Ishikawa (cell line): ENCODE measurements at regions not wholly inside any gene's neighbourhood (a gene's known extent, or its start where the extent isn't known, plus 50 kb on each side); places are given as distances from the start of the nearest gene placed in this dataset.

ENCODE experiments used
- CEBPB ChIP-seq: IDR thresholded peaks from 2 replicates; pipeline ENCODE4 v1.6.1; 2012
- CREB1 ChIP-seq: IDR thresholded peaks from 2 replicates; pipeline ENCODE4 v1.6.1; 2012; ENCODE audit warnings: low read depth
- EGR1 ChIP-seq: IDR thresholded peaks from 2 replicates; pipeline ENCODE4 v1.6.1; 2012
- EP300 ChIP-seq: IDR thresholded peaks from 2 replicates; pipeline ENCODE4 v1.6.1; 2012; ENCODE audit warnings: borderline replicate concordance
- FOXM1 ChIP-seq: IDR thresholded peaks from 2 replicates; pipeline ENCODE4 v1.6.1; 2012; ENCODE audit warnings: low read depth, borderline replicate concordance
- MAX ChIP-seq: IDR thresholded peaks from 2 replicates; pipeline ENCODE4 v1.6.1; 2012
- NFIC ChIP-seq: IDR thresholded peaks from 2 replicates; pipeline ENCODE4 v1.6.1; 2012
- RAD21 ChIP-seq: IDR thresholded peaks from 2 replicates; pipeline ENCODE4 v1.6.1; 2012; ENCODE audit warnings: low read depth
- TAF1 ChIP-seq: IDR thresholded peaks from 2 replicates; pipeline ENCODE4 v1.6.1; 2012; ENCODE audit warnings: low read depth, mild to moderate bottlenecking
- TCF12 ChIP-seq: IDR thresholded peaks from 2 replicates; pipeline ENCODE4 v1.6.1; 2012; ENCODE audit warnings: low read depth
- TEAD4 ChIP-seq: IDR thresholded peaks from 2 replicates; pipeline ENCODE4 v1.6.1; 2012
- USF1 ChIP-seq: IDR thresholded peaks from 2 replicates; pipeline ENCODE4 v1.6.1; 2012
- YY1 ChIP-seq: IDR thresholded peaks from 2 replicates; pipeline ENCODE4 v1.6.1; 2012; ENCODE audit warnings: low read depth
- ZBTB7A ChIP-seq: IDR thresholded peaks from 2 replicates; pipeline ENCODE4 v1.6.1; 2012; ENCODE audit warnings: low read depth
- TF ChIP-seq, protein P1 (sequence below): IDR thresholded peaks from 2 replicates; pipeline ENCODE4 v1.6.1; 2012; ENCODE audit warnings: low read depth, mild to moderate bottlenecking

- no peak for TF ChIP-seq USF1
- TF ChIP-seq YY1 = no peak
- TF ChIP-seq RAD21 = no peak
- no peak for TF ChIP-seq MAX
- TF ChIP-seq, protein P1, sequence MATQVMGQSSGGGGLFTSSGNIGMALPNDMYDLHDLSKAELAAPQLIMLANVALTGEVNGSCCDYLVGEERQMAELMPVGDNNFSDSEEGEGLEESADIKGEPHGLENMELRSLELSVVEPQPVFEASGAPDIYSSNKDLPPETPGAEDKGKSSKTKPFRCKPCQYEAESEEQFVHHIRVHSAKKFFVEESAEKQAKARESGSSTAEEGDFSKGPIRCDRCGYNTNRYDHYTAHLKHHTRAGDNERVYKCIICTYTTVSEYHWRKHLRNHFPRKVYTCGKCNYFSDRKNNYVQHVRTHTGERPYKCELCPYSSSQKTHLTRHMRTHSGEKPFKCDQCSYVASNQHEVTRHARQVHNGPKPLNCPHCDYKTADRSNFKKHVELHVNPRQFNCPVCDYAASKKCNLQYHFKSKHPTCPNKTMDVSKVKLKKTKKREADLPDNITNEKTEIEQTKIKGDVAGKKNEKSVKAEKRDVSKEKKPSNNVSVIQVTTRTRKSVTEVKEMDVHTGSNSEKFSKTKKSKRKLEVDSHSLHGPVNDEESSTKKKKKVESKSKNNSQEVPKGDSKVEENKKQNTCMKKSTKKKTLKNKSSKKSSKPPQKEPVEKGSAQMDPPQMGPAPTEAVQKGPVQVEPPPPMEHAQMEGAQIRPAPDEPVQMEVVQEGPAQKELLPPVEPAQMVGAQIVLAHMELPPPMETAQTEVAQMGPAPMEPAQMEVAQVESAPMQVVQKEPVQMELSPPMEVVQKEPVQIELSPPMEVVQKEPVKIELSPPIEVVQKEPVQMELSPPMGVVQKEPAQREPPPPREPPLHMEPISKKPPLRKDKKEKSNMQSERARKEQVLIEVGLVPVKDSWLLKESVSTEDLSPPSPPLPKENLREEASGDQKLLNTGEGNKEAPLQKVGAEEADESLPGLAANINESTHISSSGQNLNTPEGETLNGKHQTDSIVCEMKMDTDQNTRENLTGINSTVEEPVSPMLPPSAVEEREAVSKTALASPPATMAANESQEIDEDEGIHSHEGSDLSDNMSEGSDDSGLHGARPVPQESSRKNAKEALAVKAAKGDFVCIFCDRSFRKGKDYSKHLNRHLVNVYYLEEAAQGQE = no peak
- TF ChIP-seq ZBTB7A = no peak
- TF ChIP-seq EP300 = no peak
- TF ChIP-seq CEBPB = no peak
- TF ChIP-seq FOXM1 = no peak
- TF ChIP-seq TEAD4 = no peak
- TF ChIP-seq TCF12 = no peak
- TF ChIP-seq CREB1 = no peak
- no peak for TF ChIP-seq TAF1
- no peak for TF ChIP-seq NFIC
- TF ChIP-seq EGR1 = no peak
These were observed 1280.4 kb downstream of the TBC1D22A start for GRCh38 chr22:48042621-48043395.

GRCh38 chr22:48039326-48039725, 1276.9 kb downstream of the TBC1D22A start:
- TF ChIP-seq TCF12 (no peak), YY1 (no peak)

GRCh38 chr22:48037618-48038017, 1275.2 kb downstream of the TBC1D22A start:
- TF ChIP-seq YY1 = no peak
- no peak for TF ChIP-seq EP300
- no peak for TF ChIP-seq USF1
- no peak for TF ChIP-seq TEAD4
- no peak for TF ChIP-seq FOXM1
- no peak for TF ChIP-seq ZBTB7A
- no peak for TF ChIP-seq TAF1
- no peak for TF ChIP-seq TCF12

- TF ChIP-seq TAF1 = no peak
- no peak for TF ChIP-seq MAX
- TF ChIP-seq YY1 = no peak
- TF ChIP-seq TEAD4 = no peak
- TF ChIP-seq, protein P1 = no peak
- TF ChIP-seq CEBPB = no peak
- no peak for TF ChIP-seq FOXM1
- TF ChIP-seq CREB1 = no peak
- no peak for TF ChIP-seq NFIC
- TF ChIP-seq TCF12 = no peak
- TF ChIP-seq ZBTB7A = no peak
- no peak for TF ChIP-seq USF1
- TF ChIP-seq EP300 = no peak
- no peak for TF ChIP-seq EGR1
- no peak for TF ChIP-seq RAD21
These were observed 1273.4 kb downstream of the TBC1D22A start for GRCh38 chr22:48035897-48036296.

DNA sequence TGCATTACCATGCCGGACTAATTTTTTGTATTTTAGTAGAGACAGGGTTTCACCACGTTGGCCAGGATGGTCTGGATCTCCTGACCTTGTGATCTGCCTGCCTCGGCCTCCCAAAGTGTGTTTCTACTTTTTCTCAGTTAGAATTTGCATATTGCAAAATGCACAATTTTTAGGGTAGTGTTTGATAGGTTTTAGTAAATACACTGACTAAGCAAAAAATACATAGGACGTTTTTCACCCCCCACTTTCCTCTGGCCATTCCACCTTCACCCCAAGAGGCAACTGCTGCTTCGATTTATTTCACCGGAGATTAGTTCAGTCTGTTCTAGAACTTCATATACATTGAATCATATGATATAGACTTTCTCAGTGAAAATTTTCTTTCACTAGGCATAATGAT, 1269.1 kb downstream of the TBC1D22A start:
- TF ChIP-seq EGR1 = no peak
- no peak for TF ChIP-seq USF1
- TF ChIP-seq EP300 = no peak

DNA sequence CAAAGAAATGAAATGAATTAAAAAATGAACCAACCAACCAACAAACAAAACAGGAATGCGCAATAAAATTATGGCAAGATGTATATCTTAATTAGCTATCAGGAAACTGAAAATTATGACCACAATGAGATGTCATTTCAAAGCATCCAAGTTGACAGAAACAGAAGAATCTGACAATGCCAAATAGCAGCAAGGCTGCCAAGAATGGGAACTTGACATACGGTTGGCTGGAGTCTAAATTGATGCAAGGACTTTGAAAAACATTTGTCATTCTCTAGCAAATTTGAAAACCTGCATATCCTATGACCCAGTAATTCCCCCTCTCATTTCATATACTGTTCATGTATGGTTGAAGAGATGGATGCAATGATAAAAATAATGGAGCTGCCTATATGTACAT, 1262.6 kb downstream of the TBC1D22A start:
- TF ChIP-seq ZBTB7A (no peak), NFIC (no peak), EGR1 (no peak), FOXM1 (no peak), RAD21 (no peak), MAX (no peak), TEAD4 (no peak), TCF12 (no peak), EP300 (no peak), TAF1 (no peak), USF1 (no peak), CEBPB (no peak)
